ENCODE measurements at regions not wholly inside any gene's neighbourhood (a gene's known extent, or its start where the extent isn't known, plus 50 kb on each side); places are given as distances from the start of the nearest gene placed in this dataset.
"Not testable (repeated sequence)": the region's sequence is repeated elsewhere in the genome, so short reads cannot be mapped to it uniquely, and the experiment has no call there.

- H3K9me3 Mint-ChIP-seq; H3K4me1 Mint-ChIP-seq (ENCODE audit: low read depth); H3K36me3 Mint-ChIP-seq (ENCODE audit: low read depth); CTCF ChIA-PET; H3K27me3 Mint-ChIP-seq (ENCODE audit: low read depth); H3K4me3 Mint-ChIP-seq; H3K27ac Mint-ChIP-seq; DNase-seq; intact Hi-C loops (cut with micrococcal nuclease): not testable (repeated sequence)
Observed at GRCh38 chr20:30499716-30500446, 757.6 kb upstream of the DEFB115 start.

- H3K27ac Mint-ChIP-seq; intact Hi-C loops (cut with micrococcal nuclease); H3K4me3 Mint-ChIP-seq; H3K36me3 Mint-ChIP-seq (ENCODE audit: low read depth); H3K27me3 Mint-ChIP-seq (ENCODE audit: low read depth); CTCF ChIA-PET; H3K4me1 Mint-ChIP-seq (ENCODE audit: low read depth); H3K9me3 Mint-ChIP-seq: not testable (repeated sequence)
- peak; percentile 24 for DNase-seq
Observed at GRCh38 chr20:30500447-30500820, 757.0 kb upstream of the DEFB115 start.

GRCh38 chr20:30500829-30501440, 756.5 kb upstream of the DEFB115 start:
- H3K36me3 Mint-ChIP-seq (ENCODE audit: low read depth), result no peaks in the 10 kb centered on the region
- H3K27me3 Mint-ChIP-seq (ENCODE audit: low read depth), result no peaks in the 10 kb centered on the region
- no peak overlapping the region for H3K27ac Mint-ChIP-seq
- no peak for DNase-seq
- peaks cover 4% of the 10 kb centered on the region for H3K9me3 Mint-ChIP-seq
- CTCF ChIA-PET, result no interaction called here
- intact Hi-C loops (cut with micrococcal nuclease), result no loop called here
- no peak overlapping the region for H3K4me3 Mint-ChIP-seq
- H3K4me1 Mint-ChIP-seq (ENCODE audit: low read depth), result no peaks in the 10 kb centered on the region

- Mint-ChIP-seq H3K27ac (no peak overlapping the region), H3K27me3 (ENCODE audit: low read depth) (no peaks in the 10 kb centered on the region), H3K4me3 (no peak overlapping the region), H3K36me3 (ENCODE audit: low read depth) (peaks cover 2% of the 10 kb centered on the region), H3K9me3 (peaks cover 9% of the 10 kb centered on the region), H3K4me1 (ENCODE audit: low read depth) (no peaks in the 10 kb centered on the region)
- intact Hi-C loops (cut with micrococcal nuclease), result no loop called here
- DNase-seq, result no peak
- CTCF ChIA-PET, result no interaction called here
Observed at GRCh38 chr20:30502670-30503069, 754.8 kb upstream of the DEFB115 start.

- H3K27ac Mint-ChIP-seq; H3K27me3 Mint-ChIP-seq (ENCODE audit: low read depth); H3K4me3 Mint-ChIP-seq; CTCF ChIA-PET; intact Hi-C loops (cut with micrococcal nuclease); H3K9me3 Mint-ChIP-seq; H3K4me1 Mint-ChIP-seq (ENCODE audit: low read depth); DNase-seq; H3K36me3 Mint-ChIP-seq (ENCODE audit: low read depth): not testable (repeated sequence)
Observed at GRCh38 chr20:30503204-30503603, 754.3 kb upstream of the DEFB115 start.

GRCh38 chr20:30503992-30504570, 753.4 kb upstream of the DEFB115 start:
- CTCF ChIA-PET, result no interaction called here
- intact Hi-C loops (cut with micrococcal nuclease), result no loop called here
- no peak for DNase-seq
- Mint-ChIP-seq H3K9me3 (peaks cover 10% of the 10 kb centered on the region), H3K36me3 (ENCODE audit: low read depth) (peaks cover 2% of the 10 kb centered on the region), H3K4me3 (no peak overlapping the region), H3K27ac (no peak overlapping the region), H3K27me3 (ENCODE audit: low read depth) (no peaks in the 10 kb centered on the region), H3K4me1 (ENCODE audit: low read depth) (no peaks in the 10 kb centered on the region)

GRCh38 chr20:30505566-30505965, 751.9 kb upstream of the DEFB115 start:
- intact Hi-C loops (cut with micrococcal nuclease), result no loop called here
- Mint-ChIP-seq H3K27me3 (ENCODE audit: low read depth) (no peaks in the 10 kb centered on the region), H3K36me3 (ENCODE audit: low read depth) (peaks cover 2% of the 10 kb centered on the region), H3K4me3 (no peak overlapping the region), H3K9me3 (peaks cover 13% of the 10 kb centered on the region), H3K27ac (no peak overlapping the region), H3K4me1 (ENCODE audit: low read depth) (no peaks in the 10 kb centered on the region)
- CTCF ChIA-PET, result no interaction called here
- DNase-seq, result no peak

- Mint-ChIP-seq H3K27ac (no peak overlapping the region), H3K4me1 (ENCODE audit: low read depth) (no peaks in the 10 kb centered on the region), H3K27me3 (ENCODE audit: low read depth) (no peaks in the 10 kb centered on the region), H3K9me3 (peaks cover 16% of the 10 kb centered on the region), H3K4me3 (no peak overlapping the region), H3K36me3 (ENCODE audit: low read depth) (peaks cover 4% of the 10 kb centered on the region)
- intact Hi-C loops (cut with micrococcal nuclease), result no loop called here
- CTCF ChIA-PET, result no interaction called here
- DNase-seq, result no peak
Observed at GRCh38 chr20:30506100-30506499, 751.4 kb upstream of the DEFB115 start.

GRCh38 chr20:30508382-30508781, 749.1 kb upstream of the DEFB115 start:
- intact Hi-C loops (cut with micrococcal nuclease); H3K36me3 Mint-ChIP-seq (ENCODE audit: low read depth); CTCF ChIA-PET; H3K4me3 Mint-ChIP-seq; H3K27ac Mint-ChIP-seq; H3K4me1 Mint-ChIP-seq (ENCODE audit: low read depth); DNase-seq; H3K27me3 Mint-ChIP-seq (ENCODE audit: low read depth): not testable (repeated sequence)
- H3K9me3 Mint-ChIP-seq, result peaks cover 21% of the 10 kb centered on the region

GRCh38 chr20:30511322-30512030, 746.0 kb upstream of the DEFB115 start:
- Mint-ChIP-seq H3K27me3 (ENCODE audit: low read depth) (no peaks in the 10 kb centered on the region), H3K4me3 (no peak overlapping the region)
- intact Hi-C loops (cut with micrococcal nuclease), result no loop called here

GRCh38 chr20:30513050-30513628, 744.3 kb upstream of the DEFB115 start:
- Mint-ChIP-seq H3K36me3 (ENCODE audit: low read depth) (peaks cover 6% of the 10 kb centered on the region), H3K4me1 (ENCODE audit: low read depth) (no peaks in the 10 kb centered on the region), H3K27me3 (ENCODE audit: low read depth) (no peaks in the 10 kb centered on the region), H3K4me3 (no peak overlapping the region), H3K9me3 (peaks cover 23% of the 10 kb centered on the region), H3K27ac (no peak overlapping the region)
- CTCF ChIA-PET, result no interaction called here
- intact Hi-C loops (cut with micrococcal nuclease), result no loop called here
- DNase-seq, result no peak

More at GRCh38 chr20:30511322-30512030, 746.0 kb upstream of the DEFB115 start:
- Mint-ChIP-seq H3K4me1 (ENCODE audit: low read depth) (no peaks in the 10 kb centered on the region), H3K36me3 (ENCODE audit: low read depth) (peaks cover 8% of the 10 kb centered on the region), H3K27ac (no peak overlapping the region), H3K9me3 (peaks cover 28% of the 10 kb centered on the region)
- CTCF ChIA-PET, result no interaction called here
- DNase-seq, result no peak

- H3K9me3 Mint-ChIP-seq, result peaks cover 17% of the 10 kb centered on the region
- CTCF ChIA-PET; H3K4me3 Mint-ChIP-seq; H3K4me1 Mint-ChIP-seq (ENCODE audit: low read depth); intact Hi-C loops (cut with micrococcal nuclease); DNase-seq; H3K36me3 Mint-ChIP-seq (ENCODE audit: low read depth); H3K27me3 Mint-ChIP-seq (ENCODE audit: low read depth); H3K27ac Mint-ChIP-seq: not testable (repeated sequence)
Observed at GRCh38 chr20:30515915-30516314, 741.5 kb upstream of the DEFB115 start.
